Glomerular visceral epithelial cell (primary cell): ENCODE measurements at regions not wholly inside any gene's neighbourhood (a gene's known extent, or its start where the extent isn't known, plus 50 kb on each side); places are given as distances from the start of the nearest gene placed in this dataset.

Experiments used
- DNase-seq: peaks from one replicate; pipeline ENCODE4 v3.0.0-alpha.2; 2016; ENCODE audit errors: extremely low spot score

GRCh38 chr2:51534166-51534565 lies 502.2 kb upstream of the NRXN1 start:
- no peak for DNase-seq

- no peak for DNase-seq
These were observed 496.2 kb upstream of the NRXN1 start for GRCh38 chr2:51528156-51528555.

- DNase-seq = no peak
These were observed 494.8 kb upstream of the NRXN1 start for GRCh38 chr2:51526766-51527165.

- no peak for DNase-seq
These were observed 484.7 kb upstream of the NRXN1 start for GRCh38 chr2:51516667-51517066.

GRCh38 chr2:51511002-51511401 lies 479.1 kb upstream of the NRXN1 start:
- no peak for DNase-seq

- no peak for DNase-seq
These were observed 478.4 kb upstream of the NRXN1 start for GRCh38 chr2:51510303-51510702.

GRCh38 chr2:51505533-51505932 lies 473.6 kb upstream of the NRXN1 start:
- DNase-seq = no peak

GRCh38 chr2:51490576-51491234 lies 458.8 kb upstream of the NRXN1 start:
- no peak for DNase-seq

- DNase-seq = no peak
These were observed 452.7 kb upstream of the NRXN1 start for GRCh38 chr2:51484605-51485004.

GRCh38 chr2:51483720-51484119 lies 451.8 kb upstream of the NRXN1 start:
- no peak for DNase-seq

- no peak for DNase-seq
These were observed 440.9 kb upstream of the NRXN1 start for GRCh38 chr2:51472783-51473182.

GRCh38 chr2:51472300-51472699 lies 440.4 kb upstream of the NRXN1 start:
- DNase-seq = no peak

GRCh38 chr2:51469102-51469501 lies 437.2 kb upstream of the NRXN1 start:
- no peak for DNase-seq

GRCh38 chr2:51465326-51465725 lies 433.4 kb upstream of the NRXN1 start:
- DNase-seq = no peak

GRCh38 chr2:51454177-51454576 lies 422.2 kb upstream of the NRXN1 start:
- DNase-seq = no peak

- no peak for DNase-seq
These were observed 417.0 kb upstream of the NRXN1 start for GRCh38 chr2:51448911-51449310.

GRCh38 chr2:51441786-51442185 lies 409.9 kb upstream of the NRXN1 start:
- DNase-seq = no peak

- DNase-seq = no peak
These were observed 392.5 kb upstream of the NRXN1 start for GRCh38 chr2:51424418-51424817.

GRCh38 chr2:51420511-51420910 lies 388.6 kb upstream of the NRXN1 start:
- no peak for DNase-seq

GRCh38 chr2:51413726-51414125 lies 381.8 kb upstream of the NRXN1 start:
- DNase-seq = no peak

GRCh38 chr2:51410331-51410730 lies 378.4 kb upstream of the NRXN1 start:
- no peak for DNase-seq

- DNase-seq = no peak
These were observed 378.0 kb upstream of the NRXN1 start for GRCh38 chr2:51409920-51410319.

GRCh38 chr2:51404226-51404625 lies 372.3 kb upstream of the NRXN1 start:
- no peak for DNase-seq

GRCh38 chr2:51401546-51401945 lies 369.6 kb upstream of the NRXN1 start:
- DNase-seq = no peak
